Thyroid gland (tissue), 4 donors: ENCODE measurements at regions not wholly inside any gene's neighbourhood (a gene's known extent, or its start where the extent isn't known, plus 50 kb on each side); places are given as distances from the start of the nearest gene placed in this dataset.

Experiments used
- POLR2A ChIP-seq, 2 donors: fragments of 450-650 bp; IDR thresholded peaks; one replicate each; pipeline ENCODE4 v1.6.1; 2017; ENCODE audit warnings: antibody characterized with exemption in 2 of 2, mild to moderate bottlenecking in 2 of 2, moderate library complexity in 1 of 2
- TF ChIP-seq, protein P1 (sequence below), 6 experiments: fragments of 200-600 bp in 3 of 6; fragments of 450-650 bp in 3 of 6; sonication (generic) in 3 of 6; IDR thresholded peaks; one replicate each; pipeline ENCODE4 v1.5.1; 2016 to 2019; ENCODE audit warnings: antibody characterized with exemption in 6 of 6, mild to moderate bottlenecking in 2 of 6, inconsistent platforms in 1 of 6, moderate library complexity in 1 of 6

GRCh38 chrX:40310016-40310415, 212.3 kb upstream of the BCOR start:
- TF ChIP-seq, protein P1, sequence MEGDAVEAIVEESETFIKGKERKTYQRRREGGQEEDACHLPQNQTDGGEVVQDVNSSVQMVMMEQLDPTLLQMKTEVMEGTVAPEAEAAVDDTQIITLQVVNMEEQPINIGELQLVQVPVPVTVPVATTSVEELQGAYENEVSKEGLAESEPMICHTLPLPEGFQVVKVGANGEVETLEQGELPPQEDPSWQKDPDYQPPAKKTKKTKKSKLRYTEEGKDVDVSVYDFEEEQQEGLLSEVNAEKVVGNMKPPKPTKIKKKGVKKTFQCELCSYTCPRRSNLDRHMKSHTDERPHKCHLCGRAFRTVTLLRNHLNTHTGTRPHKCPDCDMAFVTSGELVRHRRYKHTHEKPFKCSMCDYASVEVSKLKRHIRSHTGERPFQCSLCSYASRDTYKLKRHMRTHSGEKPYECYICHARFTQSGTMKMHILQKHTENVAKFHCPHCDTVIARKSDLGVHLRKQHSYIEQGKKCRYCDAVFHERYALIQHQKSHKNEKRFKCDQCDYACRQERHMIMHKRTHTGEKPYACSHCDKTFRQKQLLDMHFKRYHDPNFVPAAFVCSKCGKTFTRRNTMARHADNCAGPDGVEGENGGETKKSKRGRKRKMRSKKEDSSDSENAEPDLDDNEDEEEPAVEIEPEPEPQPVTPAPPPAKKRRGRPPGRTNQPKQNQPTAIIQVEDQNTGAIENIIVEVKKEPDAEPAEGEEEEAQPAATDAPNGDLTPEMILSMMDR (IDR thresholded peaks at IDR 0.05) = no peak
- no peak for TF ChIP-seq POLR2A (IDR thresholded peaks at IDR 0.05)
